Thyroid gland (tissue), 4 donors: ENCODE measurements at regions not wholly inside any gene's neighbourhood (a gene's known extent, or its start where the extent isn't known, plus 50 kb on each side); places are given as distances from the start of the nearest gene placed in this dataset.
"Not testable (repeated sequence)": the region's sequence is repeated elsewhere in the genome, so short reads cannot be mapped to it uniquely, and the experiment has no call there.

Experiments used
- DNase-seq, 2 donors: peaks; one replicate each; pipeline ENCODE4 v3.0.0-alpha.2; 2019
- H3K27ac ChIP-seq, 3 donors: fragments of 200-600 bp; sonication (generic); 1 replicate in 2 of 3; 2 replicates in 1 of 3; pipeline ENCODE4 v1.5.1; 2016 to 2019; ENCODE audit warnings: mild to moderate bottlenecking in 1 of 3, moderate library complexity in 1 of 3
- H3K27me3 ChIP-seq: fragments of 200-600 bp; sonication (generic); one replicate; pipeline ENCODE4 v1.5.1; 2019
- H3K36me3 ChIP-seq, 2 donors: fragments of 200-600 bp; sonication (generic); one replicate each; pipeline ENCODE4 v1.5.1; 2016 to 2019
- H3K4me1 ChIP-seq, 2 donors: fragments of 200-600 bp; sonication (generic); one replicate each; pipeline ENCODE4 v1.5.1; 2017 to 2019
- H3K4me3 ChIP-seq, 3 donors: fragments of 200-600 bp; sonication (generic); replicated peaks in 1 of 3; 1 replicate in 2 of 3; 2 replicates in 1 of 3; pipeline ENCODE4 v1.5.1; 2016; ENCODE audit warnings: mild to moderate bottlenecking in 1 of 3
- H3K9me3 ChIP-seq: fragments of 200-600 bp; sonication (generic); one replicate; pipeline ENCODE4 v1.5.1; 2017
- POLR2A ChIP-seq, 2 donors: fragments of 450-650 bp; IDR thresholded peaks; one replicate each; pipeline ENCODE4 v1.6.1; 2017; ENCODE audit warnings: antibody characterized with exemption in 2 of 2, mild to moderate bottlenecking in 2 of 2, moderate library complexity in 1 of 2
- WGBS, 2 donors: methylation state at CpG; one replicate each; pipeline ENCODE4 v1.1.5; 2017; 5-methylcytosine and 5-hydroxymethylcytosine counted together
- intact Hi-C: fragments of 100-400 bp; cut with DNase I; formaldehyde crosslinking; loops from one replicate; pipeline ENCODE4 v1.15.1; 2023
- TF ChIP-seq, protein P1 (sequence below), 6 experiments: fragments of 200-600 bp in 3 of 6; fragments of 450-650 bp in 3 of 6; sonication (generic) in 3 of 6; IDR thresholded peaks; one replicate each; pipeline ENCODE4 v1.5.1; 2016 to 2019; ENCODE audit warnings: antibody characterized with exemption in 6 of 6, mild to moderate bottlenecking in 2 of 6, inconsistent platforms in 1 of 6, moderate library complexity in 1 of 6

DNA sequence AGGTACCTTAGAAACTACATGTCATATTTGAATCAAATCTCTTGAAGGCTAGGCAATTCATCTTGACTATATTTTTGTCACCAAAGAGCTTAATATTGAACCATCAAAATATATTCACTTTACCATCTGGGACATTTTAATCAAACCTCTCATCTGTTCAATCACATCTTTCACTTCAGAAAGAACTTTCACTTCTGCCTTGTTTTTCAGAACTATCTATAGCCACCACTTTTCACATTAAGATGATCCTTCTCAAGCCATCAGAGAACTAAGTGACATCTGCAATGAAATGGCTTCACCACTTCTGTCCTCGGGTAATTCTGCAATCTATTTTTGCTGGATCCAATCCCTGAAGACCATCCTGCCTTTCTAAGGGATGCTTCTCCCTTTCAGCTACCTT lies 57.8 kb downstream of the OR2B2 start:
- Histone ChIP-seq H3K9me3 (no peaks in the 10 kb centered on the region), H3K27me3 (no peaks in the 10 kb centered on the region), H3K36me3 (no peaks in the 10 kb centered on the region), H3K4me3 (no peak overlapping the region), H3K27ac (no peak overlapping the region), H3K4me1 (no peaks in the 10 kb centered on the region)
- intact Hi-C loops, result no loop called here
- no peak for DNase-seq
- WGBS, 2 donors, result 91 to 94% methylated on average over 1 of the region's 1 CpG
- TF ChIP-seq, protein P1, sequence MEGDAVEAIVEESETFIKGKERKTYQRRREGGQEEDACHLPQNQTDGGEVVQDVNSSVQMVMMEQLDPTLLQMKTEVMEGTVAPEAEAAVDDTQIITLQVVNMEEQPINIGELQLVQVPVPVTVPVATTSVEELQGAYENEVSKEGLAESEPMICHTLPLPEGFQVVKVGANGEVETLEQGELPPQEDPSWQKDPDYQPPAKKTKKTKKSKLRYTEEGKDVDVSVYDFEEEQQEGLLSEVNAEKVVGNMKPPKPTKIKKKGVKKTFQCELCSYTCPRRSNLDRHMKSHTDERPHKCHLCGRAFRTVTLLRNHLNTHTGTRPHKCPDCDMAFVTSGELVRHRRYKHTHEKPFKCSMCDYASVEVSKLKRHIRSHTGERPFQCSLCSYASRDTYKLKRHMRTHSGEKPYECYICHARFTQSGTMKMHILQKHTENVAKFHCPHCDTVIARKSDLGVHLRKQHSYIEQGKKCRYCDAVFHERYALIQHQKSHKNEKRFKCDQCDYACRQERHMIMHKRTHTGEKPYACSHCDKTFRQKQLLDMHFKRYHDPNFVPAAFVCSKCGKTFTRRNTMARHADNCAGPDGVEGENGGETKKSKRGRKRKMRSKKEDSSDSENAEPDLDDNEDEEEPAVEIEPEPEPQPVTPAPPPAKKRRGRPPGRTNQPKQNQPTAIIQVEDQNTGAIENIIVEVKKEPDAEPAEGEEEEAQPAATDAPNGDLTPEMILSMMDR (IDR thresholded peaks at IDR 0.05), result no peak
- no peak for TF ChIP-seq POLR2A (IDR thresholded peaks at IDR 0.05)

DNA sequence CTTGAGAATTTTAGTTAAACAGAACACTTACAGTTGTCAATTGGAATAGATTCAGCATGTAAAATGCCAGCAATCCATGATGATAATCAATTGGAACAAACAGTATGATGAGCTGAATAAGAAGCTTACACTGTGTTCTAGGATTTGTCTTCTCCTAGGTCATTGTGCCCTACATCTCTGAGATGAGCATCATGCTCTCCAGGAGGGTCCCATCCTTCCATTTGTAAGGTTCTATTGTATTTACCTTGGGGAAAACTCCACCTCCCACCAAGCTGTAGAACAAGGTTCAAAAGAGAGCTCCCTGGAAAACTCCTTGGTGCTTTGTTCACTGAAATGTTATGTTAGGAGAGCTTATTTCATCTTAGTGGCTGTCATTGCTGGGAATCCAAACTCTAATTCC lies 60.8 kb downstream of the OR2B2 start:
- TF ChIP-seq, protein P1 (IDR thresholded peaks at IDR 0.05), result no peak
- TF ChIP-seq POLR2A (IDR thresholded peaks at IDR 0.05), result no peak
- Histone ChIP-seq H3K27me3 (no peaks in the 10 kb centered on the region), H3K36me3 (no peaks in the 10 kb centered on the region), H3K27ac (no peak overlapping the region), H3K4me1 (no peaks in the 10 kb centered on the region), H3K9me3 (no peaks in the 10 kb centered on the region), H3K4me3 (no peak overlapping the region)
- intact Hi-C loops, result no loop called here
- no peak for DNase-seq

DNA sequence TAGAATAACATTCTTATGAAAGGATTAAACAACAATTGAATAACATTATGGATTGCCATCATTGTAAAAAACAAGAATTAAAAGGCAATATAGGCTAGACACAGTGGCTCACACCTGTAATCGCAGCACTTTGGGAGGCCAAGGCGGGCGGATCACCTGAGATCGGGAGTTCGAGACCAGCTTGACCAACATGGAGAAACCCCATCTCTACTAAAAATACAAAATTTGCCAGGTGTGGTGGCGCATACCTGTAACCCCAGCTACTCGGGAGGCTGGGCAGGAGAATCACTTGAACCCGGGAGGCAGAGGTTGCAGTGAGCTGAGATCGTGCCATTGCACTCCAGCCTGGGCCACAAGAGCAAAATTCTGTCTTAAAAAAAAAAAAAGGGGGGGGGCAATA lies 63.2 kb downstream of the OR2B2 start:
- H3K4me3 ChIP-seq, H3K27ac ChIP-seq, DNase-seq, H3K9me3 ChIP-seq, H3K27me3 ChIP-seq, H3K36me3 ChIP-seq, intact Hi-C loops, H3K4me1 ChIP-seq: not testable (repeated sequence)
- 95 to 96% methylated on average over 9 of the region's 9 CpGs for WGBS, 2 donors

DNA sequence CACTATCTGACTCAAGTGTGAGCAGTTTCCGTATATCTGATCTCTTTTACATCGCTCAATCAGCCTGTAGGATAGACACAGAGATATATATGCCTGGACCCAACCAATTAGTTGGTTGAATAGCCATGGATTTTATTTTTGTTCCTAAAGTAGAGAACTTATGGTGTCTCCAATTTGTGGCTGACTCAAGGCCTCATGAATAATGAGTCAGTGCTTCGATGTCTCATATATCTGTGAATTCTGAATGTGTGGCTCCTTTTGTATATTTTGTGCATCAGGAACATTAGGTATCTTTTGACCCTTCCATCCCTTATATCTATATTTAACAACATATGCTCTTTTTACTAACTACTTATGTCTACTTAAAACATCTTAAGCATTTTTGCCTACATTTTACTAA lies 64.5 kb downstream of the OR2B2 start:
- H3K4me1 ChIP-seq, result no peaks in the 10 kb centered on the region
- no peak for DNase-seq
- H3K36me3 ChIP-seq, result no peaks in the 10 kb centered on the region
- H3K4me3 ChIP-seq, result no peak overlapping the region
- WGBS, 2 donors, result 93 to 99% methylated on average over 3 of the region's 3 CpGs
- H3K27me3 ChIP-seq, result no peaks in the 10 kb centered on the region
- no peak for TF ChIP-seq POLR2A (IDR thresholded peaks at IDR 0.05)
- TF ChIP-seq, protein P1 (IDR thresholded peaks at IDR 0.05), result no peak
- intact Hi-C loops, result no loop called here
- no peaks in the 10 kb centered on the region for H3K9me3 ChIP-seq
- H3K27ac ChIP-seq, result no peak overlapping the region

DNA sequence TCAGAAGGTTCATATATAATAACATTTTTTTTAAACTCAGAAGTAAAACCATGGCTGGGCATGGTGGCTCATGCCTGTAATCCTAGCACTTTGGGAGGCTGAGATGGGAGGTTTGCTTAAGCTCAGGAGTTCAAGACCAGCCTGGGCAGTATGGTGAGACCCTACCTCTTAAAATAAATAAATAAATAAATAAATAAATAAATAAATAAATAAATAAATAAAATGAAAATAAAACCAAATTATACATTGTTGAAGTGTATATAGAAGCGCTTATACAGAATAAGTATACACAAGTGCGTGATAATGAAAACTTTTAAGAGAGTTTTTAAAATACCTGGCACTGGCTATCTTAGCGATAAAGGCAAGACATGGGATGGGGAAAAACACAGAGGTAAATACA lies 71.6 kb downstream of the OR2B2 start:
- no peak for TF ChIP-seq POLR2A (IDR thresholded peaks at IDR 0.05)
- TF ChIP-seq, protein P1 (IDR thresholded peaks at IDR 0.05), result no peak
- no peaks in the 10 kb centered on the region for H3K9me3 ChIP-seq
- H3K36me3 ChIP-seq, result no peaks in the 10 kb centered on the region
- intact Hi-C loops, result no loop called here
- no peak overlapping the region for H3K4me3 ChIP-seq
- no peak overlapping the region for H3K27ac ChIP-seq
- 98% methylated on average over 3 of the region's 3 CpGs for WGBS, 2 donors
- no peaks in the 10 kb centered on the region for H3K27me3 ChIP-seq
- DNase-seq, result no peak
- peaks cover 5 to 20% of the 10 kb centered on the region in 2 donors for H3K4me1 ChIP-seq
